ENCODE measurements at regions not wholly inside any gene's neighbourhood (a gene's known extent, or its start where the extent isn't known, plus 50 kb on each side); places are given as distances from the start of the nearest gene placed in this dataset.

GRCh38 chr6:165983112-165984072 is 184.3 kb downstream of the TBXT start (continued):
- TF ChIP-seq ZNF462 (CRISPR knock-in tag; IDR thresholded peaks at IDR 0.05) = no peak
- TF ChIP-seq ZNF114 (CRISPR knock-in tag; IDR thresholded peaks at IDR 0.05) = no peak
- no peak for TF ChIP-seq CREB1 (CRISPR knock-in tag; IDR thresholded peaks at IDR 0.05; ENCODE audit: low read depth)
- TF ChIP-seq POLR2AphosphoS5 (IDR thresholded peaks at IDR 0.05; ENCODE audit: low read depth) = no peak
- TF ChIP-seq ZNF331 (CRISPR knock-in tag; IDR thresholded peaks at IDR 0.05; ENCODE audit: low read depth) = no peak
- TF ChIP-seq NANOG (IDR thresholded peaks at IDR 0.05; ENCODE audit: borderline replicate concordance) = no peak
- no peak for TF ChIP-seq EZH2phosphoT487 (IDR thresholded peaks at IDR 0.05; ENCODE audit: unreplicated experiment)
- no peak for TF ChIP-seq EZH2 (IDR thresholded peaks at IDR 0.05; ENCODE audit: low read depth, unreplicated experiment)

GRCh38 chr6:165978476-165978875 is 189.2 kb downstream of the TBXT start:
- H3K36me3 Mint-ChIP-seq (ENCODE audit: low read depth) = no peaks in the 10 kb centered on the region

More at GRCh38 chr6:165978476-165978875, 189.2 kb downstream of the TBXT start:
- no peak for DNase-seq (ENCODE audit: low spot score)
- Histone ChIP-seq H2AFZ (no peak overlapping the region), H3K4me3 (no peak overlapping the region), H3F3A (replicated peaks; ENCODE audit: low read depth) (no peaks in the 10 kb centered on the region), H3K27me3 (ENCODE audit: insufficient read depth) (peaks cover 20% of the 10 kb centered on the region), H3K4me2 (no peak overlapping the region), H3K36me3 (ENCODE audit: insufficient read depth) (no peaks in the 10 kb centered on the region), H3K4me1 (ENCODE audit: insufficient read depth) (peaks cover 14% of the 10 kb centered on the region), H3K9me2 (ENCODE audit: insufficient read depth) (no peaks in the 10 kb centered on the region), H3K27ac (ENCODE audit: low read depth) (no peak overlapping the region), H4K20me1 (replicated peaks; ENCODE audit: insufficient read depth) (no peaks in the 10 kb centered on the region), H3K79me2 (replicated peaks; ENCODE audit: insufficient read depth) (no peaks in the 10 kb centered on the region)
- Mint-ChIP-seq H3K4me1 (peaks cover 17% of the 10 kb centered on the region; the same call in 2 of the 3 replicates), H3K27ac (no peak overlapping the region), H3K4me3 (no peak overlapping the region), H3K9me3 (no peaks in the 10 kb centered on the region; the same call in 2 of the 3 replicates), H3K27me3 (ENCODE audit: insufficient read depth, low read depth, poor library complexity) (peaks cover 9% of the 10 kb centered on the region)
- no peak for ATAC-seq
- TF ChIP-seq POLR2AphosphoS5 (IDR thresholded peaks at IDR 0.05; ENCODE audit: low read depth) (no peak), REST (IDR thresholded peaks at IDR 0.05; ENCODE audit: unreplicated experiment) (no peak), ZNF331 (CRISPR knock-in tag; IDR thresholded peaks at IDR 0.05; ENCODE audit: low read depth) (no peak), STAT1 (IDR thresholded peaks at IDR 0.05; ENCODE audit: unreplicated experiment) (no peak)

Data from GM23338 (cell line).